ENCODE measurements at regions not wholly inside any gene's neighbourhood (a gene's known extent, or its start where the extent isn't known, plus 50 kb on each side); places are given as distances from the start of the nearest gene placed in this dataset.

DNA sequence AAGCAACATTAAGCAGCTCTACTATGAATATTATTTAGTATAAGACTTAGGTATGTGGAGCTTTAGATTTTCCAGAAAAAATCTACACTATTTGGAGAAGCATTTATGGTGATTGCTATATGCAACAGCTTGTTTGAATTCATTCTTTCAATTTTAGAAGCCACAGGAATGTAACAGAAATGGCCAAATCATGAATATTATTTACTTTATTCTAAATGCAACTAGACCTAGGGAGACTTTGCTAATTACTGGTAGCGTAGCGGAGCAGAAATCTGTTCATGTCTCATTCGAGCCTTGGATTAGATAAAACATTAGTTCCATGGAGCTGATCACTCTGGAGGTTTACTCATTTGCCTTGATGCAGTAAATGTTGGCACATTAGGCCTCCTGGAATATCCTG is 290.2 kb downstream of the ZNF608 start:
- DNase-seq: peak; percentile 9

DNA sequence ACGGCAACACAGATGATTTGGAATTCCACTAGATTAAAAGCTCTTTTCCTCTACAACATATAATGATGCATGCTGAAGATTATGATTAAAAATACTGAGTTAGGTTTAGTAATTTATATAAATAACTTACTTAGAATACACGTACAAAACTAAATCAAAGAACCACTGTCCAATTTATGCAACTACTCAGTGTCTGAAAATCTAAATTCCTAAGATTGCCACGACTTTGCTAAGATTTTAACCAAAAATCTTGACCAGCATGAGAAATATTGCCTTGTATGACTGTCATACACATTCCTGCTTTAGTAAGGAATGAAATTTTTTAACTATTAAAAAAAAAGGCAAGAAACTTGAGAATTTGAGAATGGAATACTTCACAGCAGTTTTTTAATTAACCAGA is 292.4 kb downstream of the ZNF608 start:
- DNase-seq: no peak

DNA sequence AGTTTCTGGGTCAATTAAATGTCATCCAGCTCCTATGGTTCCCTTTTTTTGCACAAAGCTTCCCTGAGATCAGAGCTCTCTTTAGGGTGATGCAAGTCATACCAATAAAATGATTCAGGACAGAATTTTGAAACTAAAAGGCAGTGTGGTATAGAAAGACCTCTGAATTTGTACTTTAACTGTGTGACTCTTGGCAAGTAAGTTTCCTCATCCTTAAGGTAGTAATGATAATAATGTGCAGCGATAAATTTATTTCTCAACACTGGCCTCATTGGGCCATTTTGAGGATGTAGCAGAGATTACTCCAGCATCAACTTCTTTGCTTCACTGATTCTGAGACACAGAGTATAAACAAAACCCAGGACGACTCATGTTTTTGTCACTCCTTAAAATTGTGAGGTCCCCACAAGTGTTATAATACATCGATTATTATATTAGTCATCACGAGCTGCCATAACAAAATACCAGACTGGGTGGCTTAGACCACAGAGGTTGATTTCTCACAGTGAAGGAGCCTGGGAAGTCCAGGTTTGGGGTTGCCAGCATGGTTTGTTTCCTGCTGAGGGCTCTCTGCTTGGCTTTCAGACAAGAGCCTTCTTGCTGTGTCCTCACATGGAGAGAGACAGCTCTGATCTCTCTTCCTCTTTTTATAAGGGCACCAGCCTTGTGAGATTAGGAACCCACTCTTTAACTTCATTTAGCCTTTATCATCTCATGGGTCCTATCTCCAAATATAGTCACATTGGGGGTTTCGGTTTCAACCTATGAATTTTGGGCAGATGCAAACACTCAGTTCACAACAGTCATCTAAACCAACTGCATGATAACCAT is 293.0 kb downstream of the ZNF608 start:
- DNase-seq: no peak

DNA sequence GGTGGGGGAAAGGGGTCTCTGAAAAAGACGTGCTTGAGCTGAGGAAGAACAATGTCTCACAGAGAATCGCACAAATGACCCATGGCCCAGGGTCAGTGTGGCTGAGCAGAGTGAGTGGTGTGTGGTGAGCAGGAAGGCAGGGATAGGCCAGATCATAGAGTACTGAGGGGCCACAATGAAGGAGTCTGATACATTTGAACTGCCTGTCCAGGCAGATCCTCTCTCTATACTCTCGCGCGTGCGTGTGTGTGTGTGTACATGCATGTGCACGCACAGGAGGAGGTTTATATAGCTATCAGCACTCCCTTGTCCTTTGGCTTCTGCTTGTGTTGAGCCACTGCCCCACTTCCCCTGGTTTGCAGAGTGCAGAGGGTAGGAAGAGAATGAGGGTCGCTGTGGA is 294.0 kb downstream of the ZNF608 start:
- DNase-seq: no peak

DNA sequence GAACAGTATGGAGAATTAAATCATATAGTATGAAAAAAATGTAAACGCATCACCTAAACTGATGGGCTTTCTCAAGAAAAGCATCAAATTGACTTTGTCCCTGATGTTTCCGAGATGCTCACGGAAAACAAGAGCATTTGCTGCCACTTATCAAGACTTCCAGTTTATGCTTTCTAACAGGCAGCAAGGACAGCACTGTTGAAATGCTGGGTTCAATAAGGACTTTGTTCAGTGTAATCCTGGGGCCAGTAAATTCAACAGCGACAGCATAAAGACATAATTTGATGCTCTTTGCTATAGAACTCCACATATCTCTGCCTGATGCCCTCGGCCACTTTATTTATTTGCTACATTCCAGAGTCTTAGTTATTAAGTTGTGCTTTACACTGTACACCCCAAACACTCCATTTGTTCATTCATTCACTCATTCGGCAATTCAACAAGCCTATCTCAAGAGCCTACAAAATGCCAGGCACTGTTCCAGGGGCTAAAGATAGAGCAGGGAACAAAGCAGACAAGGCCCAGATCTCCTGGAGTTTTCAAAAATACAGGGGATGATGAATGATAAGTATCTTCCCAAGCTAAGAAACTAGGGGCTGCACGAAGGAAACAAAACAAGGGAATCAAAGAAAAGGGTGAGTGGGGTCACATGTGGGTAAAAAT is 294.6 kb downstream of the ZNF608 start:
- no peak for DNase-seq

DNA sequence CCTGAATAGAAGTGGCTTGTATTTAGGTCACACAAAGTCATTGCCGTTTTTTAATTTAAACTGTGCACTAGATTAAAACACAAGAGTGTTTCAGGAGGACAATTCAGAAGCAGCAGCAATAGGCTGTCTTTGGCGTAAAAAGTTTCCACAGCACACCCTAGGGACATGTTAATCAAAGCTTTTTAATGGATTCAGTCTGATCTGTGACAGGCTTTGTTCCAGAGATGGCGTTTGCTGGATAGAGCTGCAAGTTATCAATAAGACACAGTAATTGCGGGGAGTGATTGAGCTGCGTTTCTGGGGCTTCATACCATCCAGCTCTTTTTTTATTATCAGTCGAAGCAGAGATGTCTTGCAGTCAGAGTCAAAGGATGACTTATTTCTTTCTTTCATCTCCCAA is 300.3 kb downstream of the ZNF608 start:
- DNase-seq: no peak

DNA sequence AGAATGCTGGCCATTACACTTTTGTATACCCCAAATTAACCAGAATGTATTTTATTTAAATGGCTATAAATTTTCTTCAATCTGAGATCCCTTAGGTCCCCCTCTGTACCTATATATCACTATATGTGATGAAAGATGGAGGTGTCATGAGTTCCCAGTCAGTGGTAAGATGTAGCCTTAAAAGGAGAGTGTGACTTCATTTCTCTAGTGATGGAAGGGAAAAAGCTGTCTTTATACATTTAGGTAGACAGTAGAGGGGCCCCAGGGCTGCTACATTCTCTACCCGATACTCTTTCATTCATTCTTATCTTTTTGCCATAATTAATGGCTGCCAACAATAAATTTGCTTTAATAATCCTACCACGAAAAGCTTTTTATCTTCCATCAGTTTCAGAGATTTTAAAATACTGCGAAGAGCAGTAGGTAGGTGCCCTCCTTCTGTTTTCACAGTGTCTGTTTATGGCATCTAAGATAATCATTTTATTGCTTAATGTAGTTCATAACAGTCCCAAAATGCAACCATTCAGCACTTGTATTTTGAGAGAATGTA is 301.3 kb downstream of the ZNF608 start:
- no peak for DNase-seq

DNA sequence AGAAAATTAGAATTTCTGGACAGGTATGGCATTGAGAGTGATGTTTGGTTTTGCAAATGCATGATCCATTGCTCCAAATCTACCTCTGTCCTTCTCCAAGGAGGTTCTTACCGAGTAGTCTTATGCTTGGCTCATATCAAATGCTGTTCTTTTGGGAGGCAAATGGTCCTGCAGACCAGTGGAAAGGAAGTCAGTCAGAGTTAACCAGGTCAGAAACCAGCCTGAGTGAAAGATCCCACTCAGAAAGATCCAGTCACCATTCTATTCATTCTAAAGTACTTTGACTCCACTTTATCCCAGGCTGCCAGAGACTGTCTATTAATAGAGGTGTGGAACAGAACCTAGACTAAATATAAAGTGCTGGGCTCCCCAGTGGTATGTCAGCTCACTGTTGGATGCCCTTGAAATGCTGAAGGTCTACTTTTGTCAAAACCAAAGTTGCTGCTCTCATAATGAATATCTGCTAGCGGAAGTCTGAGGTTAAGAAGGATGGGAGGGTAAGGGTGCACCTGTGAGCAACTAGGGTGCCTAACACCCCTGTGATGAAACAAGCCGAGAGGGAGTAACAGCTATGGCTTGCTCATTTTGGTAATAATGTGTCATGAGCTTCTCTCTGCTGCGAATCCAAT is 302.2 kb downstream of the ZNF608 start:
- DNase-seq: no peak

DNA sequence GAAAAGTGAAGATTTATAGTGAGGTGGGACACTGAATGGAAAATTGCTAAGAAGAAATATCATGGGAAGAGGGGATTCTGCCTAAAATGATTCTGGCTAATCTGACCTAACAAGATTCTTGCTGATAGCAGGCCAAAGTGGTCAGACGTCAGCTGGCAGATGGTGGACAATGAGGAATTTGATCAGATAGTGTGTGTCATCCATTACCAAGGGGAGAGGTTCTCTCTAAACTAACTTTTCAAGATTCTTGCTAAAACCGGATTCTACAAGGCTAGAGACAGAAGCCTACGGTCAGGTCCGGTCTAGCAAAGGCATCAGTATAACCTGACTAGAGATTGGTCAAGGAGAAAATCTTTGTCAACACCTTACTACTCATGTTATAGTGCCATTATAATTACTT is 306.0 kb downstream of the ZNF608 start:
- no peak for DNase-seq

DNA sequence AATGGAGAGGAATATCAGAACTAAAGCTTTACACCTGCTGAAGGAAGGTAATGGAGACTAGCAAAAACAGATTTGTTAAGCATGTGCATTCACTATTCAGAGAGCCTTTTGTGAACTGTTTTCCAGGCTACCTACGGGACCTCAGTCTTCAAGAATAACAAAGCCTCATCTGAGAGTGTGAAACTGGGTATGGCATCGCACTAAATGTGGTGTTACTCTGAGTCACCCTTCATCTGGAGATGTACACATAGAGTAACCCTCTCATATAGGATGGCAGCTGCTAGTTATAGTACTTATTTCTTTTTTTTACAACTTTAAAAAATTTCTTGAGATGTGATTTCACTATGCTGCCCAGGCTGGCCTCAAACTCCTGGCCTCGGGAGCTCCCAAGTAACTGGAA is 306.8 kb downstream of the ZNF608 start:
- DNase-seq: no peak

DNA sequence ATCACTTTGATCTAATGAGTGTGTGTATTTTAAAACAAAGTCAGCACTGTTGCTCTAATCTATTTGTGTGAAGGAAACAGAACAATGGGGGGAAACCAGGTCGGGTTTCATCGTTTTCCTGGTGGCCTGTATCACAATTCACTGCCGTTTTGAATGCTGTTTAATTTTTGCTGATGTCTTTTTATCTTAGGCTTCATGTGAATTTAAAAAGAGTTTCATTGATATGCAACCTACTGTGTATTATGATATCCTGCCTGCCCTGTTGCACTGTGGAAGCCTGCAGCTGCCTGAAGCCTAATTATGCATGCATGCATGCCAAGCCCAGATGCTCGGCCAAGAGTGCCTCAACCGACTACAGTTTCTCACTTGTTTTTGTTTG is 307.5 kb downstream of the ZNF608 start:
- DNase-seq: peak; percentile 84

DNA sequence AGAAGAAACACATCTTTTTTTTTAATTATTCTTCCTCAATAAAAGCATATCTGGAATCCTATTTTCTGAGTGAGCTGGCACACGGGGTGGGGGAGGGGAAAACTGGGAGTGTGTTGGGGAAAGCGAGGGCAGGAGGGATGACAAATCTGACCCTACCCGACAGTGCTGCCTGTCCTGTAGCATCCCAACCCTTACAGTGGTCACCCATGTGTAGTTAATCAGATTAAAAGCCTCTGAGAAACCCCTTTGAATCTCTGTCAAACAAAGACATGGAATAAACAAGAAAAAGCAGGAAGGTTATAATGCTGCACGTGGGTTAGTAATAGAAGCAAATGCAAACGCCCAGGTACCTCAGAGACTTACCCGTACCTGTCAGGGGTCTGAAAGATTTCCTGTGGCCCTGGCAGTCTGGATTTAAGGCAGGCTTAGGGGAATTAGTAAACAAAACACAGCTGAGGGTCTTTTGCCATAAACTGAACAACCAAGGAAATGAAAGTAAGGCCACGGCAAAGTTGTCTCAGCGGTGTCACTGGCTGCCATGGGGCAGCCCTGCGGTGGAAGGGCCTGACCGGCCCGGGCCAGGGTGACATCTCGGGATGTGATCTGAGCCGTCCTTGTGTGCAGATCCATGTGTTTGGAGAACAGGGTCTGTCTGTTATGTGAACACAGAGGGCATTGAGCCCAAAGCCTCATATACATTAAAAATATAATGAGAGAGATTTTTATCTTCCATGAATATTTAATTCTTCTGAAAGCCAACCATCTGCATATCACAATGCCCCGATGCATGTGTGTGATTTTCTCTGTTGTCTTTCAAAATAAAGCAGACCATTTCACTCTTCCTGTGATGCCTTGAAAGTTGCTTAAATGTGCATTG is 308.2 kb downstream of the ZNF608 start:
- no peak for DNase-seq

DNA sequence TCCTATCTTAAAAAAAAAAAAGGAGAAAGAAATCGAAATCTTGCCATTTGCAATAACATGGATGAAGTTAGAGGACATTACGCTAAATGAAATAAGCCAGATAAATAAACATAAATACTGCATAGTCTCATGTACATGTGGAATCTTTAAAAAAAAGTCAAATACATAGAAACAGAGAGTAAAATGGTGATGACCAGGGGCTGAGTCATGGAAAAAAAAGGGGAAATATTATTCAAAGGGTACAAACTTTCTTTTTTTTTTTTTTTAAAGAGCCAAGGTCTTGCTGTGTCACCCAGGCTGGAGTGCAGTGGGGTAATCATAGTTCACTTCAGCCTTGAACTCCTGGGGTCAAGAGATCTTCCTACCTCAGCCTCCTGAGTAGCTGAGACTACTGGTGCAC is 310.1 kb downstream of the ZNF608 start:
- DNase-seq: no peak

DNA sequence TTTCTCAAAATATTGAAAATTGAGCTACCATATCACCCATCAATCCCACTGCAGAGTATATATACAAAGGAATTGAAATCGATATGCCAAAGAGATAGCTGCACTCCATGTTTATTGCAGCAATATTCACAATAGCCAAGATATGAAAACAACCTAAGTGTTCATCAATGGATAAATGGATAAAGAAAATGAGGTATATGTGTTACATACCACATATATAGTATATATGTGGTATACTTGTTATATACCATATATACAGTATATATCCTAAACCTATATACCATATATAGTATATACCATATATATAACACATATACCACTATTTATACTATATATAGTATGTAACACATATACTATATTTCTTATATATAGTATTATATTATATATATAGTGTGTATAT is 313.3 kb downstream of the ZNF608 start:
- no peak for DNase-seq

DNA sequence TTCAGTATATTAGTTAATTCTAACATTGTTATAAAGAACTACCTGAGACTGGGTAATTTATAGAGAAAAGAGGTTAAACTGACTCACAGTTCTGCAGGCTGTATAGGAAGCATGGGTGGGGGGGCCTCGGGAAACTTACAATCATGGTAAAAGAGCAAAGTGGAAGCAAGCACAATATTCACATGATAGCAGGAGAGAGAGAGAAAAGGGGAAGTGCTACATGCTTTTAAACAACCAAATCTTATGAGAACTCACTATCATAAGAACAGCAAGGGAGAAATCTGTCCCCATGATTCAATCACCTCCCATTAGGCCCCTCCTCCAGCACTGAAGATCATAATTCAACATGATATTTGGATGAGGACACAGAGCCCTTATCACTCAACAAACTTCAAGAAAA is 324.9 kb downstream of the ZNF608 start:
- DNase-seq: no peak

DNA sequence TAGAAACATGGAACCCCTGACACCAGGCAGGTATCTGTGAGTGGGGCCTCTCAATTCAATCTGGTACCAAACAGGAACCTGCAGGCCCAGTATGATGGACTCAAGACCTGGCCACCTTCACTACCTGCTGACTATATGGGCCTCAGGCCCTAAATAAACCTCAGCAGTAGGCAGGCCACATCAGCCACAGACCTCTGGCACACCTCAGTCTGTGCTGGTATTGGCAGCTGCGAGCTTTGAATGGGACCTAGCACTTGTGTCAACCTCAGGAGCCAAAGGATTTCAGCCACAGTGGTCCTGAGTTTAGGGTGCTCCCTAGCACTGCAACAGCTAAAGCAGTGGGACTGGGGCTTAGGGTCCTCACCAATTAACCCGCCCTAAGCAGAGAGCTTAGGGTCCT is 325.5 kb downstream of the ZNF608 start:
- no peak for DNase-seq

DNA sequence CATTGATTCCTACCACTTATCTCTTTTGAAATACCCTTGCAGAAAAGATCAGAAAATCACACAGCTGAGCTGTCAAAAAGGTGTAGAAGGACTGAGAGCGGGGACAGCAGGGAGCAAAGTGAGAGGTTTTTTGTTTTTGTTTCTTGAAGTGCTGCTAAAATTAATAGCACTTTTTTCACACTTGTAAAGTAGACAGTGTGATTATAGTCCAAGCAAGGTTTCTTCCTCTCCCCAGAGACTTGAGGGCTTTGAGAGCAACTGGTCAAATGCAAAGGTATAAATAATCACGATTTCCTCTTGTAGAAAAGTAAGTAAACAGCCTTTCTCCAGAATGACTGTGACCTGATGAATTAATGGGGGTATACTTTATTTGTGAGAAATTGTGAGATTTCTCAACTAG is 326.9 kb downstream of the ZNF608 start:
- DNase-seq: no peak

DNA sequence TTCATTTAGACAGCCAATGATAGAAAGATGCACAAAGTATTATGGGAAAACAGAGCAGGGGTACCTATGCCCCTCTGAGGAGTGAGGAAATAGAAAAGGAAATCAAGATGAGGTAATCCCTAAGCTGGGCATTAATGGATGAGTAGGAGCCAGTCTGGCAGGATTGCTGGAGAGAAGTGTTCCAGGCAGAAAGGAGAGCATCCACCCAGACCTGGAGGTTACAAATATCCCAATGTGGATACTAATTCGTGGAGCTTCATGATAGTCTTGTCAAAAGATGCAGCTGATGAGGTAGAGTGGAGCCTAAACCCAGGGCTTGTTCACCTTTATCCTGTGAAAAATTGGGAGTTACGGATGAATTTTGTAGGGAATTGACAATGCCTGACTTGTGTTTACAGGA is 328.0 kb downstream of the ZNF608 start:
- DNase-seq: no peak

DNA sequence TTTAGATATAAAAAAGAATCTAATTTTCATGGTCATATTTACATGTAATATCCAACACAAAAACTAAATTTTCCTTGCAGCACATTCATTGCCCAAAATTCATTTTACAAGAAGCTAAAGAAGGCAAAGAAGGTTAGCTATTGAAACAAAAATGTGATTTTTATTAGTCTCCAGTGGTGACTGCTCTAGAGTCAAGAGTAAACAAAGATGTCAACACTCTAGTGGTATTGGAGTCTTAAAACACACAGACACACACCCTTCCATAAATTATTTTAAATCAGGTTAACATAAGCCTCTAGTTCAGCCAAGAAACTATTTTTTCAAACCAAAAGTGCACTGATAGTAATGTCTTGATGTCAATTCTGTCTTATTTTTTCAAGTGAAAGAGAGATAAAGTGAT is 329.2 kb downstream of the ZNF608 start:
- no peak for DNase-seq

DNA sequence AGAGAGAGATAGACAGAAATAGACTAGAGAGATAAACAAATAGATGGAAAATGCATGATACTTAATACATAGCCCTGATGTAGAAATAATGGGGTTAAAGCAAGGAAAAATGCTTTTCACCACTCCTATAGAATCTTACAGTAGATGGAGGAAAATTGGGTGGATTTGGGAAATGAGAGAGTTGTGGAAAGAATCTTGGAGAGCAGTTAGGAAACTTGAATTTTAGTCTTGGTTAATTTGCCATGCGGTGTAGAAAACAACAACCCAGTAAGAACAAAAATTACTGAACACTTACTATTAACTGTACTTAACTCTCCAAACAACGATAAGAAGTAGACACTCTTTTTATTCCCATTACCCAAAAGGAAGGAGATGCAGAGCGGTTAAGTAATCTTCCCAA is 329.8 kb downstream of the ZNF608 start:
- no peak for DNase-seq

DNA sequence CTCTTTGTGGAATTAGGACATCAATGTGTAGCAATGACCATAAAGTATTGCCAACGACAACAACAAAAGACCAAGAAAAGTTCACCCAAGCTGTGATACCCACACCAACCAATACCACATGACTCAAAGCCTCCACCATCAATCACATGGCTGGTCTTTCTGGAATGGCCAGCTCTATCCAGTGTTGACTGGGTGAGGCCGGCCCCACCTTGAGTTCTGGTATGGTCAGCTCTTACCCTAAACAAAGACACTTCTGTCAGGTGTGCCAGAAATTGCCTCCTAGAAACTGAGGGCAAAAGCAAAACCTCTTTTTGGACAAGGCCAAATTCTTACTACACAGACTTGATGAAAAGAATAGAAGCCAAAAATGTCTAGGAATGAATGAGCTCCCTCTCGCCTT is 331.5 kb downstream of the ZNF608 start:
- DNase-seq: no peak

DNA sequence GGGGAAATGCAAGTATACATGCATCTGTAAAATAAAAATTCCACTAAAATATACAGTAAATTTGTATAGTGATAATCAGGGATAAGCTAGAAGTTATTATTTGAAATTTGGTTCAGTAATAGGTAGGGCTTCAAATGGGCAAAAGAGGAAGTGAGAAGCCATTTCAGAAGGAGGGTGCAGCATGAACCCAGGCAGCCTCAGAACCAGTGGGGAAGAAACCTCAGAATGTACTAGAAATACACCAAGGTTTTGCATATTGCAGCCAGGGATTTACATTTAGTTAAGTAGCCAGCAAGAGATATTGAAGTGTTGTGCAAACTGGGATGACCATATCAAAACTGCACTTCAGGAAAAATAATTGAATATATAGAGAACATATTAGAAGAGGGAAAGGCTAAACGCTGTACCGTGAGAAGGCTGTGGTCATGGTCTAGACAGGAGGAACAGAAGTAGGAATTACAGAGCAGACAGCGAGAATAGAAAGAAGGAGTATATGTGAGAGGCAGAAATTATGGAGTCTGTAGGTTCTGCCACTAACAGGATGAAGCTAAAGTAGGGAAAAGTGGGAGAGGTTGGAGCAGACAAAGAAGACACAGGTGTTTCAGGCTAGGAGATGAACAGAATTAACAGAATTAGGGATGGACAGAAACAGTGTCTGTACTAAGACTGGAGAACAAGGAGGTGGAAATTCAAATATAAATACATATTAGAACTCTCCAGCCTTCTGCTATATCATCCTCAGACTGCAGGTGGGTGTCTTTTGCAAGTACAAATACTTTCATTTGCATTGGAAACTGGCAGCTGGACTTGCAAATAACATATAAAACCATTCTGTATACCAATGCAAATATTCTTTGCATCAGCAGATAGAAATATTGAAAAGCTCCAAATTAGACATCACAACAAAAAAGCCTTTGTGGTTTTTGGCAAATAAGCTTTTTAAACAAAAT is 335.6 kb downstream of the ZNF608 start:
- DNase-seq: no peak
